Esophagus muscularis mucosa (tissue), 4 donors: ENCODE measurements at regions not wholly inside any gene's neighbourhood (a gene's known extent, or its start where the extent isn't known, plus 50 kb on each side); places are given as distances from the start of the nearest gene placed in this dataset.

Source experiments
- DNase-seq: peaks from one replicate; pipeline ENCODE4 v3.0.0-alpha.2; 2017; ENCODE audit errors: extremely low spot score
- H3K27ac ChIP-seq, 4 donors: fragments of 200-600 bp; sonication (generic); replicated peaks in 1 of 4; 1 replicate in 3 of 4; 2 replicates in 1 of 4; pipeline ENCODE4 v1.5.1; 2016 to 2019; ENCODE audit warnings: mild to moderate bottlenecking in 1 of 4
- H3K27me3 ChIP-seq, 4 donors: fragments of 200-600 bp; sonication (generic); one replicate each; pipeline versions ENCODE4 v1.5.1 to v1.6.0; 2016 to 2019
- H3K36me3 ChIP-seq, 4 donors: fragments of 200-600 bp; sonication (generic); one replicate each; pipeline ENCODE4 v1.5.1; 2016 to 2019
- H3K4me1 ChIP-seq, 4 donors: fragments of 200-600 bp; sonication (generic); one replicate each; pipeline ENCODE4 v1.5.1; 2016 to 2019
- H3K4me3 ChIP-seq, 4 donors: fragments of 200-600 bp; sonication (generic); 1 replicate in 2 of 4; 2 replicates in 2 of 4; pipeline ENCODE4 v1.5.1; 2016 to 2019; ENCODE audit warnings: mild to moderate bottlenecking in 4 of 4, moderate library complexity in 1 of 4
- H3K9me3 ChIP-seq, 4 donors: fragments of 200-600 bp; sonication (generic); 1 replicate in 3 of 4; 2 replicates in 1 of 4; pipeline ENCODE4 v1.5.1; 2016 to 2019
- EP300 ChIP-seq: sonication (generic); formaldehyde crosslinking; IDR thresholded peaks from one replicate; pipeline ENCODE4 v1.6.1; 2017; ENCODE audit warnings: antibody characterized with exemption
- POLR2A ChIP-seq: fragments of 450-650 bp; IDR thresholded peaks from one replicate; pipeline ENCODE4 v1.6.1; 2017; ENCODE audit warnings: antibody characterized with exemption, moderate library complexity, mild to moderate bottlenecking, low read depth
- POLR2AphosphoS5 ChIP-seq, 2 donors: sonication (generic); formaldehyde crosslinking; IDR thresholded peaks; one replicate each; pipeline ENCODE4 v1.6.1; 2017; ENCODE audit warnings: antibody characterized with exemption in 2 of 2
- WGBS: methylation state at CpG from one replicate; pipeline ENCODE4 v1.1.5; 2018; 5-methylcytosine and 5-hydroxymethylcytosine counted together
- intact Hi-C: fragments of 100-400 bp; cut with DNase I; formaldehyde crosslinking; loops from one replicate; pipeline ENCODE4 v1.15.1; 2023
- TF ChIP-seq, protein P1 (sequence below), 3 experiments: fragments of 200-600 bp in 2 of 3; fragments of 450-650 bp in 1 of 3; sonication (generic) in 2 of 3; IDR thresholded peaks; one replicate each; pipeline ENCODE4 v1.5.1; 2017 to 2019; ENCODE audit warnings: antibody characterized with exemption in 3 of 3, mild to moderate bottlenecking in 2 of 3, moderate library complexity in 1 of 3

DNA sequence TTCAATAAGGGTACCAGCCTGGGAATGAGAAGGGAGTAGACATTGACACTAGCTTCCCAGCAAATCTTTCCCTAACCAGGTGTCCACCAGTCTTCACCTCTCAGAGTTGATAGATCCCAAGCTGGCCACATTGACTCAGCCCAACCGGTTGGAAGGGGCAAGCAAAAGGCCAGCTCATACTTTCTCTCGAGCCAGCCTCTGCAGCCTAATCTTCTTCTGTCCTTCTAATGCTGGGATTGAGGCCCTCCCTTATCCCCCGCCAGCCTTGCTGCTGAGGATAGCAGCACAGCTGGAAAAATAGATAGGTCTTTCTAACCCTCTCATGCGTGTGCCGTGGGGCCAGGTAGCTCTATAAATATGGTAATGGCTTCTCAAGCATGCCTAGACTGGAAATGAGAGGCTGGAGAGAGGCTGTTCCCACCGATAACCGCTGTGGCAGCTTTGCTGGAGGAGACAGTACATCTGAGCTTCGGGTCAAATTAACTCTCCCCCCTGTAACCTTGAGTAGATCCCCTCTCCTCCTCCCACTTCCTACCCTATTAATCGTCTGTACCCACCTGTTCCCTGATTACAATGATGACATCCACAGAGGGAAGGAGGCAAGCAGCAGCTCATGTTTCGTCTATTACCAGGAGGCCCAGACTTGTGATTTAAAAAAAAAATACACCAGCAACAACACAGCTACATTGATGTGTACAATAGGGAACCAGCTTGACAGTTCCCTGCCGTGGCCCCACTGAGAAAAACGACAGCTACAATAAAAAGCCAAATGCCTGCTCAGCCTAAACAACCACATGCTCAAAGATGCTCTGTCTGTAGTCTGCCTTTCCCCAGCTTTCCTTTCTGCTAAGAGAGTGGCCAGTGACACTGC is 219.9 kb upstream of the BRINP1 start:
- Histone ChIP-seq H3K36me3 (no peaks in the 10 kb centered on the region), H3K9me3 (no peaks in the 10 kb centered on the region), H3K27ac (no peak overlapping the region), H3K27me3 (peaks cover 0 to 4% (median 0%) of the 10 kb centered on the region in 4 donors), H3K4me3 (no peak overlapping the region), H3K4me1 (no peaks in the 10 kb centered on the region)
- 60% methylated on average over 12 of the region's 12 CpGs for WGBS
- no peak for TF ChIP-seq POLR2A
- TF ChIP-seq POLR2AphosphoS5 (IDR thresholded peaks at IDR 0.05) = no peak
- TF ChIP-seq, protein P1, sequence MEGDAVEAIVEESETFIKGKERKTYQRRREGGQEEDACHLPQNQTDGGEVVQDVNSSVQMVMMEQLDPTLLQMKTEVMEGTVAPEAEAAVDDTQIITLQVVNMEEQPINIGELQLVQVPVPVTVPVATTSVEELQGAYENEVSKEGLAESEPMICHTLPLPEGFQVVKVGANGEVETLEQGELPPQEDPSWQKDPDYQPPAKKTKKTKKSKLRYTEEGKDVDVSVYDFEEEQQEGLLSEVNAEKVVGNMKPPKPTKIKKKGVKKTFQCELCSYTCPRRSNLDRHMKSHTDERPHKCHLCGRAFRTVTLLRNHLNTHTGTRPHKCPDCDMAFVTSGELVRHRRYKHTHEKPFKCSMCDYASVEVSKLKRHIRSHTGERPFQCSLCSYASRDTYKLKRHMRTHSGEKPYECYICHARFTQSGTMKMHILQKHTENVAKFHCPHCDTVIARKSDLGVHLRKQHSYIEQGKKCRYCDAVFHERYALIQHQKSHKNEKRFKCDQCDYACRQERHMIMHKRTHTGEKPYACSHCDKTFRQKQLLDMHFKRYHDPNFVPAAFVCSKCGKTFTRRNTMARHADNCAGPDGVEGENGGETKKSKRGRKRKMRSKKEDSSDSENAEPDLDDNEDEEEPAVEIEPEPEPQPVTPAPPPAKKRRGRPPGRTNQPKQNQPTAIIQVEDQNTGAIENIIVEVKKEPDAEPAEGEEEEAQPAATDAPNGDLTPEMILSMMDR (IDR thresholded peaks at IDR 0.05) = no peak
- no peak for TF ChIP-seq EP300
- intact Hi-C loops = no loop called here
- no peak for DNase-seq

- no peak for DNase-seq
- Histone ChIP-seq H3K9me3 (peaks cover 0 to under 1% (median 0%) of the 10 kb centered on the region in 4 donors), H3K27me3 (peaks cover 0 to 4% (median 0%) of the 10 kb centered on the region in 4 donors), H3K27ac (no peak overlapping the region), H3K36me3 (no peaks in the 10 kb centered on the region), H3K4me1 (no peaks in the 10 kb centered on the region), H3K4me3 (no peak overlapping the region)
- 91% methylated on average over 1 of the region's 1 CpG for WGBS
- TF ChIP-seq, protein P1 (IDR thresholded peaks at IDR 0.05) = no peak
- TF ChIP-seq EP300 = no peak
- TF ChIP-seq POLR2AphosphoS5 (IDR thresholded peaks at IDR 0.05) = no peak
- no peak for TF ChIP-seq POLR2A
- intact Hi-C loops = no loop called here
These were observed 208.6 kb upstream of the BRINP1 start for GRCh38 chr9:119577881-119578280.

DNA sequence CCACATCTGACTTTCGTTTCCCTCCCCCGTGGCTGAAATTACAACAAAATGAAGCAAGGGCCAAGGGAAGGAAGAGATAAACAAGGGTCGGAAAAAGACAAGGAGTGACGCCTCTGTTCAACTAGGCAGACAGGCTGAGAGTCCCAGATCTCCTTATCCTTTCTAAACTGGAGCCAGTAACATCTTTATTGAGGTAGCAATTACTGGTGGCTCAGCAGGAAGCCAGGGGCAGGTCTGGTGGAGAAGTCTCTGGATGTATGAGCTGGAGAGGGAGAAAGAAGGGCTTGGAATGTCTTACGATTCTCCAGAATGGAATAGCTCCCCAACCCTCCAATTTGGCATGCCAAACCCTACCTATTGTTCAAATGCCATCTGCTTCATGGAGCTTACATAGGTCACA is 190.8 kb upstream of the BRINP1 start:
- Histone ChIP-seq H3K36me3 (no peaks in the 10 kb centered on the region), H3K4me3 (no peak overlapping the region), H3K4me1 (peaks cover 0 to 13% (median 11%) of the 10 kb centered on the region in 4 donors), H3K27ac (no peak overlapping the region), H3K27me3 (peaks cover 0 to 4% (median 0%) of the 10 kb centered on the region in 4 donors), H3K9me3 (no peaks in the 10 kb centered on the region)
- WGBS = 33% methylated on average over 5 of the region's 5 CpGs
- intact Hi-C loops = no loop called here
- TF ChIP-seq POLR2A = no peak
- TF ChIP-seq POLR2AphosphoS5 (IDR thresholded peaks at IDR 0.05) = no peak
- TF ChIP-seq EP300 = no peak
- TF ChIP-seq, protein P1 (IDR thresholded peaks at IDR 0.05) = no peak
- DNase-seq = peak; percentile 64

DNA sequence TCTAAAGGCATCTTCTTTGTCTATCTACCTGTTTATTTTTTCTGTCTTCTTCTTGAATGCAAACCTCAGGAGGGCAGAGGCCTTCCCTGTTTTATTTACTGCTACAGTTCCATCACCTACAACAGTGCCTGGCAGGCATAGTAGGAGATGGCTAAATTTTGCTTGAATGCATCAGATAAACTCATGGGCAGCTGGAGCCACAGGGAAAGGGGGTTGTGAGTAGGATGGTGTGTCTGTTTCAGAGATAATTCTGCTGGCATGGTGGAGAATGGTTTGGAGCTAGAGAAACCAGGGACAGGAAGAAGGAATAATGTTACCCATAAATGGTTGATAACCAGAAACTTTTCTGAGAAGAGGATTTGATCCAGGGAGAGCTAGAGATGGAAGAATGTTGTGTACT is 189.8 kb upstream of the BRINP1 start:
- Histone ChIP-seq H3K27me3 (peaks cover 0 to under 1% (median 0%) of the 10 kb centered on the region in 4 donors), H3K36me3 (no peaks in the 10 kb centered on the region), H3K9me3 (no peaks in the 10 kb centered on the region), H3K27ac (no peak overlapping the region), H3K4me1 (peaks cover 0 to 13% (median 11%) of the 10 kb centered on the region in 4 donors), H3K4me3 (no peak overlapping the region)
- intact Hi-C loops = no loop called here
- DNase-seq = peak; percentile 53
- TF ChIP-seq, protein P1 (IDR thresholded peaks at IDR 0.05) = no peak
- TF ChIP-seq POLR2A = no peak
- TF ChIP-seq EP300 = no peak
- TF ChIP-seq POLR2AphosphoS5 (IDR thresholded peaks at IDR 0.05) = no peak
